ENCODE measurements at regions not wholly inside any gene's neighbourhood (a gene's known extent, or its start where the extent isn't known, plus 50 kb on each side); places are given as distances from the start of the nearest gene placed in this dataset.

DNA sequence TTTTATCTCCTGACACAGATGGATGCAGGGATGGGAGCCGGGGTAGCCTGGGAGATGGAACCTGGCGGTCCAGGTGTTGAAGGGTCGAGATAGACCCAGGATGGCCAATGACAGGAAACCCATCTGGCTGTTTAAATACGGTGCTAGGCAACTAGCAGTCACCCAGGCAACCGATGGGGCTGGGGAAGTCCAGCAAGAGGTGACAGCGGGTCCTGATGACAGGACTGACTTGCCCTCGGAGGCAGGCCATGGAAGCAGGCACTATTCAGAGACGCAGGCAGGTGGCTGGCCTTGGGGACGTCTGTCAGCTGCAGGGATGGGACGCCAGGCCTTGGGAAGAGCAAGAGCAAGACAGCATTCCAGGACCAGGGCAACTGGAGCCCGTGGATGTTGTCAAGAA, 135.4 kb upstream of the RALGAPA2 start:
- in situ Hi-C loops (cut with HindIII; ENCODE audit: low sequenced_read_pairs): no loop called here
- DNase-seq (ENCODE audit: low spot score): no peak

DNA sequence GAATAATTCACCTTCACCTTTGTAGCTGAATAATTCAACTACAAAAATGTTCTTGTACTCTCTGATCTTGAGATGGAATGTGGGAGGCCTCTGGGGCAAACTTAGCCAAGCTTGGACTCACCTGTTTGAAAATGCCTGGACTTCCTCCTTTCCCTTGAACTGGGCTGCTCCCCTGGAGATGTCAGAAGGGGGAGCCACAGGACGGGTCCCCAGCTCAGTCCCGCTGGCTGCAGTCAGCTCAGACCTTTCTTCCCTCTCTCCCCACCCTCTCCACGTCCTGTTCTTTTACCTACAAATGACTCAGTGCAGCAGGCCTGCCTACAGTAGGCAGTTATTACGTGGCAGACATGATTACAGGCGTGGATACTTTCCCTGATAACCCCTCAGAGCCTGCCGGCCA, 131.5 kb upstream of the RALGAPA2 start:
- in situ Hi-C loops (cut with HindIII; ENCODE audit: low sequenced_read_pairs): no loop called here
- no peak for DNase-seq (ENCODE audit: low spot score)

DNA sequence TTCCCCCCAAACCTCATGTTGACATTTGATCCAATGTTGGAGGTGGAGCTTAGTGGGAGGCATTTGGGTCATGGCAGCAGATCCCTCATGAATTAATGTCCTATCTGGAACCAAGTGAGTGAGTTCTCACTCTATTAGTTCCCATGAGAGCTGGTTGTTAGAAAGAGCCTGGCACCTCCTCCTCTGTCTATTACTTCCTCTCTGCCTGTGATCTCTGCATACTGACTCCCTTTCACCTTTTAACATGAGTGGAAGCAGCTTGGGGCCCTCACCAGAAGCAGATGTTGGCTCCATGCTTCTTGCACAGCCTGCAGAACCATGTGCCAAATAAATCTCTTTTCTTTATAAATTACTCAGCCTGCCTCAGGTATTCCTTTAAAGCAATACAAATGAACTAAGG, 127.3 kb upstream of the RALGAPA2 start:
- in situ Hi-C loops (cut with HindIII; ENCODE audit: low sequenced_read_pairs): no loop called here

DNA sequence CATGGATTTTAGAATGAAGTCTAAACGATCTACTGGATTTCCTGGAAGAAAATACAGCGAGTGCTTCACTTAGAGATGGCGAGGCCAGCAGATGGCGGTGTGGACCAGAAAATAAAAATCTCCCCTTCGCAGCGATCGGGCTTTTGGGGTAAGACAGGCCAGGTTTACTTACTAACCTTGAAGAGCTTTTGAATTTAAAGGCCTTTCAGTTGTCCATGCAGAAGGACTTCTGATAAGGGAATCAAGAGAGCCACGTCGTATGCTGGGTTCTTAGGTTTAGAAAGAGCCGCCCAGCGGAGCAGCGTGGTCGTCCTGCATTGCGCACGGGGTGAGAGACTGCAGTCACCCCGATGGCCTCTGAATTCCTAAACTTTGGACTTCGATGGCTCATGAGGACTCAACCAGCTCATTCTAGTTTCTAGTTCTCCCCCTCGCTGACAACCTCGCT, 125.2 kb upstream of the RALGAPA2 start:
- DNase-seq (ENCODE audit: low spot score): peak; percentile 55
- in situ Hi-C loops (cut with HindIII; ENCODE audit: low sequenced_read_pairs): no loop called here

More for the DNA sequence above, 127.3 kb upstream of the RALGAPA2 start:
- DNase-seq (ENCODE audit: low spot score): no peak

DNA sequence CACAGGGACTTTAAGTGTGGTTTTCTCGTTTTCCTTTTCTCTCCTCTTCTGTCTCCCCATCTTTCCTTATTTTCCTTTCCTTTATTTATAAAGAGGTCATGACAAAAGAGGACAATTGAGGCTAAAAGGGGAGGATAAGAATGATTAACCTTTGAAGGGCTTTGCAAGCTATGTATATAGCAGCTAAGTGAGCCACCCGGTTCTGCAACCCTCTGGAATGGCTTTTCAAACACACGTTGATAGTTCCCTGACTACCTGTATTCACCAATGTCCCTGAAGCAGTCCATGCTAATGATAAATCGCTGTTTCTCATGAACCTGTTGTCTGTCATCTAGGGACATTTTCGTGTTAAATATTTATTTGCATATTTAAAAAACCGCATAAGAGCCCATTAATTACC, 124.4 kb upstream of the RALGAPA2 start:
- in situ Hi-C loops (cut with HindIII; ENCODE audit: low sequenced_read_pairs): no loop called here
- DNase-seq (ENCODE audit: low spot score): no peak

DNA sequence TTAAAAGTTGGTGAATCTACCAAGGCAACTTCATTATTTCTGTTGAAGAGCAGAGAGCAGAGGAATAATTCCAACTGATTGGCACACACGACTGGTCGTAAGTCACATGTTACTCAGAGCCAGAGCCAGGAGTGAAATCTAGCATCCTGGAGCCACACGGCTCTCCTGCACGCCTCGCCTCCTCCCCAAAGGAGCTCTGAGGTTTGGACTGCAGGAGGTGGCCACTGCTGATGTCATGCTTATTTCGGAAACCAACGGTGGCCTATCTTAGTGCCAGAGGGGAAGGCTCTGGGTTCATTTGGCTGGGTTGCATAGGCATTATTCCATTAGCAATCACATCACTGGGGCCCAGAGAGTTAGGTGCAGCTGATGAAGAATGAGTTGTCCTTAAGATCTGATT, 123.5 kb upstream of the RALGAPA2 start:
- in situ Hi-C loops (cut with HindIII; ENCODE audit: low sequenced_read_pairs): no loop called here
- no peak for DNase-seq (ENCODE audit: low spot score)

DNA sequence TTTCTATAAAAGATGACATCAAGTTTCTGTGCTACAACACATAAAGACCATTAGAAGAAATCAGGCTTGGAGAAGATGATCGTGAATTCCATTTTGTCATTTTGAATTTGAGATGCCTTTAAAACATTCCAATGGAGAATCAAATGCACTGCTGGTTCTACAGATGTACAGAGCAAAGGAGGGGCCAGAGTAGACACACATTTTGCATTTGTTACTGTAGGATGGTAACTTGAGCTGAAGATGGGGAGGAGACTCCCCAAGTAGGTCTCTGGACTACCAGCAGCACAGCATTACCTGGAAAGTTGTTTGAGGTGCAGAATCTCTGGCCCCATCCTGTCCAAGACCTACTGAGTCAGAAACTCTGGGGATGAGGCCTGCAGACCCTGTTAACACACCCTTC, 121.6 kb upstream of the RALGAPA2 start:
- in situ Hi-C loops (cut with HindIII; ENCODE audit: low sequenced_read_pairs): no loop called here
- DNase-seq (ENCODE audit: low spot score): no peak

DNA sequence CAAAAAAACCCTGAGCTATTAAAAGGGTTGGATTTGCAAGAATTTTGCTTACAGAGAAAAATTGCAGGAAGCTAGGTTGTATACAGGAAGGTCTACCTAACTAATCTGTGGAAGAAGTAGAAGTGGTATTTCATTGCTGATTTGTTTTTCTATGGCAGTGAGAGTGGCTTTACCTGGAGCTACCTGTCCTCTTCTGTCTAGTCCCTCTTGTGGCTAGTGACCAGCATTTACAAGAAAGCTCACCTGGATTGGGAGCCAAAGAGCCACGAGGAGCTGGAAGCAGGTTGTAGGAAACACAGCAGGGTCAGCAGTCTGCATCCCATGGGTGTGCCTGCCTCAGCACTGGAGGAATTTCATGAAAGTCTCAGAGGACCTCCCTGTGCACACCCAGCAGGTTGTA, 120.3 kb upstream of the RALGAPA2 start:
- in situ Hi-C loops (cut with HindIII; ENCODE audit: low sequenced_read_pairs): no loop called here
- DNase-seq (ENCODE audit: low spot score): no peak

DNA sequence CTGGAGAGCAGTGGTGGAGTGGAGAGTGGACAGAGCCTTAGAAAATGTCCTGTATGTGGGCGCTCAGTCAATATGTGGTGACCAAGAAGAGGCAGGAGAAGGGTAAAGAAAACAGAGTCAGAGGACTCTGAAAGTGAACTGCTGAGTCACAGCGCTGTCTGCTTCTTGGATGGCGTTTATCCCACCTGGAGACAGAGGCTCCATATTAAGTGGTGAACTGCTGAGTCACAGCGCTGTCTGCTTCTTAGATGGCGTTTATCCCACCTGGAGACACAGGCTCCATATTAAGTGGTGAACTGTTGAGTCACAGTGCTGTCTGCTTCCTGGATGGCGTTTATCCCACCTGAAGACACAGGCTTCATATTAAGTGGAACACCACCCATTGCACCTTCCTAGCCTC, 119.3 kb upstream of the RALGAPA2 start:
- in situ Hi-C loops (cut with HindIII; ENCODE audit: low sequenced_read_pairs): no loop called here
- DNase-seq (ENCODE audit: low spot score): no peak

DNA sequence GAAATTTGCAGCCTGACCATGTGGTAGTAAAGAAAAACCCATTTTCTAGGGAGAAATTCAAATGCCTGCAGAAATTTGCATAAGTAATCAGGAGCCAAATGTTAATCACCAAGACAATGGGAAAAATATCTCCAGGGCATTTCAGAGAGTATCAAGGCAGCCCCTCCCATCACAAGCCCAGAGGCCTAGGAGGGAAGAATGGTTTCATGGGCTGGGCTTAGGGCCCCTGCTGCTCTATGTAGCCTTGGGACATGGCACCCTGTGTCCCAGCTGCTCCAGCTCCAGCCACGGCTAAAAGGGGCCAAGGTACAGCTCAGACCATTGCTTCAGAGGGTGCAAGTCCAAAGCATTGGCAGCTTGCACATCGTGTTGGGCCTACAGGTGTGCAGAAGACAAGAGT, 117.2 kb upstream of the RALGAPA2 start:
- DNase-seq (ENCODE audit: low spot score): no peak
- in situ Hi-C loops (cut with HindIII; ENCODE audit: low sequenced_read_pairs): no loop called here

DNA sequence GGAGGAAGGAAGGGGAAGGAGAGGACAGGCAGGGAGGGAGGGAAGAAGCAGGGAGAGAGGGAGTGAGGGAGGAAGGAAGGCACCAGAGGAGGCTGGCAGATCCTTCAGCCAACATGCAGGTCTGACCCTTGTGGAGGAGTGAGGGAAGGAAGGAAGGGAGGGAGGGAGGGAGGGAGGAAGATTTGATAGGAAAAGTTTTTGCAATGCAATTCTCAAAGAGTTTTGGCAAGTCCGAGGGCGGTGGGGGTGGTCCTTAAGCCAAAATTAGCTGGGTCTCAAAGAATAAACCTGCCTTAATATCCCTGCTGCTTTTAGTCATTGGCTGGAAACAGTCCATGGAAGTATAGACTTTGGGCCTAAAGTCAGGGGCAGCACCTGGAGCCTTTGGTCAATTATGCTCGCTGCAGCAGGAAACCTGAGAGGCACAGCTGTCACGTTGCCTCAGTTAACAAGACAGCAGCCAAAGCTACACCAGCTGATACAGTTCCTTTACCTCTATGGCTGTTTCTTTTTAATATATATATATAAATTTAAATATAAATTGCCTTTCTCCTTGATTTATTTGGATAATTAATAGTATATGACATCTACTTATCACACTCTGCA, 115.7 kb upstream of the RALGAPA2 start:
- in situ Hi-C loops (cut with HindIII; ENCODE audit: low sequenced_read_pairs): no loop called here
- DNase-seq (ENCODE audit: low spot score): no peak

DNA sequence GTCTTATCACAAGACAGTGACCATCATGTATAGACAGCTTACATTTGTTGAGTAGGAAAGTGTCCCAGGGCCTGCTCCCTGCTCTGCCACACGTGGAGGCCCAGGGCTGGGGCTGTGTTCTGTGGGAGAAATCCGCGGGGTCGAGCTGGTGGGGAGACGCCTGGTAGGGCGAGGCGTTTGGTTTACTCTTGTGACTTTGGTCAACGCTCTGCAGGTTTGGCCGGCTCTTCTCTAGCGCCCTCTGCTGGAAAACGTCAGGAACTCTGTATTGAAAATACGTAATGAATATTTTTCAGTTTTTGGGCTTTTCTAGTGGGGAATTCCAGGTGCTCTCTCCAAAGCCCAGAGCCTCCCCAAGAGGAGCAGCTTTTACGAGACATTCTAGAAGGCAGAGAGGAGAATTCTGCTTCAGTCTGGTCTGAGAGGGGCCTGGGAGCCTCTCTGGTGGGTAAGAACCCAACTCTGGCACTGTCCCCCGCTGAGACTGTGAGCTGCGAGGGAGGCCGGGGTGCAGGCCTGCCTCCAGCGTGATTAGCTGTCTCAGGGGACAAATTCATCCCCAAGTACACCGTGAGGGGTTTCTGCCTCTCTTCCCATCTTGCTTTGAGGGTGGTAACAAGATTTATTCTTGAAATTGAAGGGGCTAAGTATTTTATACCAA, 112.6 kb upstream of the RALGAPA2 start:
- in situ Hi-C loops (cut with HindIII; ENCODE audit: low sequenced_read_pairs): no loop called here
- peak; percentile 20 for DNase-seq (ENCODE audit: low spot score)

DNA sequence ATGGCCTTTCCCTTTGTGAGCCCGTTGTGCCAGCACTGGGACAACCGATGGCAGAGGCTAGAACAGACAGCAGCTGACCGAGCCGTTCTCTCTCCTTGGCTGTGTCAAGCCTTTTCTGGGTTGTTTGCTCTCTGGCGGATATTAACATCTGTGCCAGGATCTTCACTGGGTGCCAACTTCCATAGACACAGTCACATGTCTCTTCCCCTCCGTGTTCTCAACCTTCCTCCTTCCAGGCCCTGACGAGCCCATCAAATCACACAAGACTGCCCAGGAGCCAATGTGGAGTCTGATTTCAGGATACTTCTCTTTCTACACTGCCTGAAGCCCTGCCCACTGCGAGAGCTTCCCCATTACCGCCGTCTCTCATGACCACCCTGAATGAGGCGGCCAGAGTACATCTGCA, 111.0 kb upstream of the RALGAPA2 start:
- no peak for DNase-seq (ENCODE audit: low spot score)
- in situ Hi-C loops (cut with HindIII; ENCODE audit: low sequenced_read_pairs): no loop called here

DNA sequence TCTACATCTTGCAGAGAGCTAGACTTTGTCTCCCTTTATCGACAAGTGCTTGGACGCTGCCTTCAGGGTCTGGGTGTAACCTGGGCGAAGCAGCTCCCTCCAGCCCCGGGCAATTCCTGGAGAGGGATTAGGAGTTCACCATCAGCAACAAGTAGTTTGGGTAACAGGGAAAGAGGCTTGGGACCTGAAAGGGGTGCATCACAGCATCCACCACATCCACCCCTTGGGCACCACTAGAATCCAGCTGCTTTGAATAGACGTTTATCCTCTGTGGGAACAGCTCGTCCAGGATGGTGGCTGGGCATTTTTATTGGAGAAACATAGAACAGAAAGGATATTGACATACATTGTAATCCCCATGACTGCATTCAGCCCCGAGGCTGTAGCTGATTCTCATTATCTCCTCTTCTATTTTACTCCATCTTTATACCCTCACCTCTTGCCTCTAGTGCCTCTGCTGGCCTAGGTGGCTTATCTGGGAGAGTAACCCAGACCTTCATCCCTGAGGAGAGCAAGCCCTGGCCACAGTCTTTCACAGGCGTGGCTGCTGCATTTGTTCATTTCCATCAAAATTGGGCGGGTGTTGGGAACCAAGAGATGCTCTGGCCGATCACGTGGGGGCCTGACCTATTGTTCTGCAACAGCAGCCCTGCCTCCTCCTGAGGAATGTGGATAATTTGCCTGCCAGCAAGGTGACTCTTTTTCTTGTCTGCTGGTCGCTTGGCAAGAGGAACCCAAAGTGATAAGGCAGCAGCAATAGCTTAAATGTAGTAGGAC, 109.2 kb upstream of the RALGAPA2 start:
- in situ Hi-C loops (cut with HindIII; ENCODE audit: low sequenced_read_pairs): no loop called here

DNA sequence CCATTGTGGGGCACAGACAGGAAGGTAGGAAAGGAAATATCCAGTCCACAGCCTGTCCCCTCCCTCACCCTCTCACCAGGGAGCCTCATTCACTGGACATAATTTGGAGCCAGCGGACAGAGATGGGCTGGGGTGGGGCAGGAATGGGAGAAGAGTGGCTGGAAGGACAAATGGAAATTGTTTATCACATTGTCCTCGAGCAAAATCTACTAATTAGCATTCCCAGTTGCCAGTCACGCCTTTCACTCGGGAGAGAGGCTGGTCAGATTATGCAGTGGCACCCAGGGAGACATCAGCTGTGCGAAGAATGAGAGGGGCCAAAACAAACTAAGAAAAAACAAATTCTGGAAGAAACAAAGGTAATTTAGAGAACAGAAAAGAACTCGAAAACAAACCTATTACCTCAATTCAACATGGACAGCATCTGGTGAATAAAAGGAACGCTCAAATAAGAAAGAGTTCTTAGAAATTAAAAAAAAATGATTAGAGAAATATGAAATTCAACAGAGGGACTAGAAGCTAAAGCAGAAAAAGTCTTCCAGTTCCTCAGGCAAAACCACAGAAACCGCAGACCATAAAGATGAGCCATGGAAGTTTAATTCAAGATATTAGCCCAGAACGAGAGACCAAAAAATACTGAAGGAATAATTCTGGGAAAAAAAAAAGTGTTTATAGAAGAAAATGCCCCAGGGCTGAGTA, 108.5 kb upstream of the RALGAPA2 start:
- no peak for DNase-seq (ENCODE audit: low spot score)
- in situ Hi-C loops (cut with HindIII; ENCODE audit: low sequenced_read_pairs): no loop called here

More for the DNA sequence above, 109.2 kb upstream of the RALGAPA2 start:
- no peak for DNase-seq (ENCODE audit: low spot score)

DNA sequence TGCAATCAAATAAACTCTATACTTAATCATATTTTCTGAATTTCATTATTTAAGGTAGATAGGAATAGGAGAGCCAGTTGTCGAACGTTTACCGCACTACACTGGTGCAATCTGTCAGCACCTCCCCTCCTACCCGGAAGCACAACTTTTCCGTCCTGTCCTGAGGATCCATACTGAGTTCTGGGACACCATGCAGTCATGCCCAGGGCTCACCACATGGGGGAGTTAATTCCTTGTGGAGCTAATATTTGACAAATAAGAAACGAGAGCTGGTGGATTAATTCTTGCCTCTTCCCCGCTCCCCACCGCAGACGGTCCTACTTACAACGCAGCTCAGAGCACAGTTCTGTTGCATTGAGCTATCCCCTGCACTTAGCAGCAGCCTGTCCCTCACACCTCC, 107.7 kb upstream of the RALGAPA2 start:
- in situ Hi-C loops (cut with HindIII; ENCODE audit: low sequenced_read_pairs): no loop called here
- DNase-seq (ENCODE audit: low spot score): no peak

DNA sequence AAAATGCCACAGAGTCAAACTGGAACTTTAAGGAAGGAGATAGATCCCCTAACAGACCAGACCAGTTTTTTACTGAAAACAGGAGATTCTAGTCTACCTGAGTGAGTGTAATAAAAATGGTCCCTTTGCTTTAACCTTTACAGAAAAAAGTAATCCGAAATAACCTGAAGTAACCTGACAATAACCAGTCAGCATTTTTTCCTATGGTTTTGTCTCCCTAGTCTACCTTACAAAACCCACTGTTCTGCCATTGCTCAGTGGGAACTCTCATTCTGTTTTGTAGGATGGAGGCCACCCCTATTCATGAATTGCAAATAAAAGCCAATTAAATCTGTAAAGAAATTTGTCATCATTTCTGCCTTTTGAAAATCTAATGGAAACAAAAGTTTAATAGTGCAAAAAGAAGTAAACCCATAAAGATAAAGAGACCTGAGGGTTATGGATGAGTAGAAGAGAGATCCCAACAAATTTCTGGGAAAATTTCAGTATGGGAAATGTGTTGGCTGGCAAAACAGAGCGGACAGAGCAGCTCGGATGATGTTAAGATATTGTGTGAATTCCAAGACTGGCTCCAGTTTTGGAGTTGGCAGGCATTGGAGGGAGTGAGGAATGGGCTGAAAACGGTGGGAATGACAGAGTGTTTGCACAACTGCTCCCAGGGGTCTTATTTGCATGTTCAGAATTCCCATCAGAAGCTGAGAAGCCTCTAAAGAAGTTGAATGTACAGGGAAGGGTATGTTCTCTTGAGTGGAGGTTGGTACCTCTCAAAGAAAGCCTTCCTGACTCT, 104.7 kb upstream of the RALGAPA2 start:
- no peak for DNase-seq (ENCODE audit: low spot score)
- in situ Hi-C loops (cut with HindIII; ENCODE audit: low sequenced_read_pairs): no loop called here

DNA sequence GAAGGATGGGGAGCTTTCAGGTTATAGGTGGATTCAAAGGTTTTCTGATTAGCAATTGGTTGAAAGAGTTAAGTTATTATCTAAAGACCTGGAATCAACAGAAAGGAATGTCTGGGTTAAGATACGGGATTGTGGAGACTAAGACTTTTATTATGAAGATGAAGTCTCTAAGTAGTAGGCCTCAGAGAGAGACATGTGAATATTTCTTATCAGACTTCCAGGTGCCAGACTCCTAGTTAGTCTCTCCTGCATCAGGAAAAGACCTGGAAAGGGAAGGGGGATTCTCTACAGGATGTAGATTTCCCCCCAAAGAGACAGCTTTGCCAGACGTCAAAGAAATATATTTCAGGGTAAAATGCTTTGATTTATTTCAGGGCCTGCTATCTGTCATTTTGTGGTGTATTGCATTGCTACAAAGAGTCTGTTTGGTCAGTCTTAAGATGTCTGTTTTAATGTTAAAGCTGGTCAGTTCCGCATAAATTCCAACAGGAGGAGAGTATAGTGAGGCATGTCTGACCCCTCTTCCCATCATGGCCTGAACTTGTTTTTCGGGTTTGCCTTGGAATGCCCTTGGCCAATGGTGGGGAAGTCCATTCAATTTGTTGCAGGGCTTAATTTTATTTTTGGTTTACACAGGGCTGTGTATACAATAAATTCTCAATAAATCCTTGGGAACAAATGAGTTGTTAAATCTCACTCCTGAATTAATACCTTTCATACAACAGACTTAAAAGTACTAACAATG, 103.4 kb upstream of the RALGAPA2 start:
- no peak for DNase-seq (ENCODE audit: low spot score)
- in situ Hi-C loops (cut with HindIII; ENCODE audit: low sequenced_read_pairs): no loop called here

DNA sequence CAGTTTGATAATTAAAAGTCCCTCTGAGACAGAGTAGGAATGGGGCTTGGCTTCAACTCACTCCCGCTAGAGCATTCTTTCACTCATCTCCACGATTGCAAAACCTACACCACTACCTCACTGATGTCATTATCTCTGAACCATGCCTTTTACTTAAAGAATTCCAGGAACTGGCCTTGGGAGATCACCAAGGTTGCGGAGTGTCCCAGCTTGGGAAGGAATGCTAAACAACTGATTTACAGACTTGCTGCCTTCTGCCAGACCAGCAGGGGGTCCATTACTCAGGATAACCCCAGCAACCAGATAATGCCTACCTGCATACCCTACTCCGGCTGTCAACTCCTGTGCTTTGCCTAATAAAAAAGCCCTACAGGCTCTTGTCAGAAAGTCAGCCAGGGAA, 102.2 kb upstream of the RALGAPA2 start:
- in situ Hi-C loops (cut with HindIII; ENCODE audit: low sequenced_read_pairs): no loop called here
- DNase-seq (ENCODE audit: low spot score): no peak

Measured in G401 (cell line).